Activated naive CD8-positive, alpha-beta T cell treated with anti-CD3 and anti-CD28 coated beads for 36 hours (primary cell): ENCODE measurements at regions not wholly inside any gene's neighbourhood (a gene's known extent, or its start where the extent isn't known, plus 50 kb on each side); places are given as distances from the start of the nearest gene placed in this dataset.
"Not testable (repeated sequence)": the region's sequence is repeated elsewhere in the genome, so short reads cannot be mapped to it uniquely, and the experiment has no call there.

Source experiments
- DNase-seq: peaks from one replicate; pipeline ENCODE4 v3.0.0; 2021
- H3K27ac Mint-ChIP-seq: one replicate; pipeline ENCODE4 v1.8.0; 2022; ENCODE audit warnings: mild to moderate bottlenecking, moderate library complexity, mixed read lengths
- H3K27me3 Mint-ChIP-seq: one replicate; pipeline ENCODE4 v1.8.0; 2022; ENCODE audit warnings: mild to moderate bottlenecking, mixed read lengths
- H3K36me3 Mint-ChIP-seq: one replicate; pipeline ENCODE4 v1.8.0; 2021; ENCODE audit warnings: mild to moderate bottlenecking, mixed read lengths
- H3K4me1 Mint-ChIP-seq: one replicate; pipeline ENCODE4 v1.8.0; 2021; ENCODE audit warnings: mixed read lengths
- H3K4me3 Mint-ChIP-seq: one replicate; pipeline ENCODE4 v1.8.0; 2022; ENCODE audit warnings: mild to moderate bottlenecking, moderate library complexity, mixed read lengths
- H3K9me3 Mint-ChIP-seq: one replicate; pipeline ENCODE4 v1.8.0; 2022; ENCODE audit warnings: mixed read lengths

GRCh38 chr1:200254602-200255001 lies 155.2 kb downstream of the ZNF281 start:
- not testable (repeated sequence) for H3K4me1 Mint-ChIP-seq, H3K27me3 Mint-ChIP-seq, H3K36me3 Mint-ChIP-seq, H3K4me3 Mint-ChIP-seq, DNase-seq, H3K9me3 Mint-ChIP-seq, H3K27ac Mint-ChIP-seq

- peaks cover 13% of the 10 kb centered on the region for H3K27me3 Mint-ChIP-seq
- peaks cover 7% of the 10 kb centered on the region for H3K4me1 Mint-ChIP-seq
- H3K27ac Mint-ChIP-seq = peak overlapping the region; percentile 1
- DNase-seq = peak; percentile 46
- H3K36me3 Mint-ChIP-seq = no peaks in the 10 kb centered on the region
- H3K9me3 Mint-ChIP-seq = no peaks in the 10 kb centered on the region
- no peak overlapping the region for H3K4me3 Mint-ChIP-seq
These were observed 155.9 kb downstream of the ZNF281 start for GRCh38 chr1:200253774-200254495.

GRCh38 chr1:200252531-200252930 lies 157.3 kb downstream of the ZNF281 start:
- H3K27me3 Mint-ChIP-seq = peaks cover 24% of the 10 kb centered on the region
- H3K9me3 Mint-ChIP-seq = no peaks in the 10 kb centered on the region
- H3K4me3 Mint-ChIP-seq = no peak overlapping the region

GRCh38 chr1:200250469-200250868 lies 159.4 kb downstream of the ZNF281 start:
- H3K27ac Mint-ChIP-seq = no peak overlapping the region

More at GRCh38 chr1:200252531-200252930, 157.3 kb downstream of the ZNF281 start:
- peaks cover 9% of the 10 kb centered on the region for H3K4me1 Mint-ChIP-seq
- no peak for DNase-seq
- H3K27ac Mint-ChIP-seq = no peak overlapping the region
- no peaks in the 10 kb centered on the region for H3K36me3 Mint-ChIP-seq

GRCh38 chr1:200248541-200248940 lies 161.3 kb downstream of the ZNF281 start:
- Mint-ChIP-seq H3K9me3 (no peaks in the 10 kb centered on the region), H3K27ac (no peak overlapping the region), H3K4me3 (no peak overlapping the region), H3K27me3 (peaks cover 42% of the 10 kb centered on the region), H3K36me3 (no peaks in the 10 kb centered on the region), H3K4me1 (peaks cover 2% of the 10 kb centered on the region)
- no peak for DNase-seq

More at GRCh38 chr1:200250469-200250868, 159.4 kb downstream of the ZNF281 start:
- DNase-seq = no peak
- peaks cover 9% of the 10 kb centered on the region for H3K4me1 Mint-ChIP-seq
- H3K4me3 Mint-ChIP-seq = no peak overlapping the region
- H3K9me3 Mint-ChIP-seq = no peaks in the 10 kb centered on the region
- peaks cover 34% of the 10 kb centered on the region for H3K27me3 Mint-ChIP-seq
- H3K36me3 Mint-ChIP-seq = no peaks in the 10 kb centered on the region

- Mint-ChIP-seq H3K36me3 (no peaks in the 10 kb centered on the region), H3K9me3 (no peaks in the 10 kb centered on the region), H3K27ac (no peak overlapping the region), H3K4me1 (peaks cover 2% of the 10 kb centered on the region), H3K27me3 (peaks cover 47% of the 10 kb centered on the region), H3K4me3 (no peak overlapping the region)
- DNase-seq = no peak
These were observed 162.3 kb downstream of the ZNF281 start for GRCh38 chr1:200247518-200247917.

- H3K4me3 Mint-ChIP-seq = no peak overlapping the region
- peaks cover 51% of the 10 kb centered on the region for H3K27me3 Mint-ChIP-seq
- H3K9me3 Mint-ChIP-seq = no peaks in the 10 kb centered on the region
- H3K36me3 Mint-ChIP-seq = no peaks in the 10 kb centered on the region
- no peak for DNase-seq
- H3K27ac Mint-ChIP-seq = no peak overlapping the region
- H3K4me1 Mint-ChIP-seq = peaks cover 8% of the 10 kb centered on the region
These were observed 164.4 kb downstream of the ZNF281 start for GRCh38 chr1:200245473-200245872.

- H3K36me3 Mint-ChIP-seq = no peaks in the 10 kb centered on the region
- no peaks in the 10 kb centered on the region for H3K9me3 Mint-ChIP-seq
- H3K4me3 Mint-ChIP-seq = no peak overlapping the region
- H3K27ac Mint-ChIP-seq = no peak overlapping the region
- DNase-seq = no peak
- H3K4me1 Mint-ChIP-seq = peaks cover 9% of the 10 kb centered on the region
- peaks cover 41% of the 10 kb centered on the region for H3K27me3 Mint-ChIP-seq
These were observed 166.8 kb downstream of the ZNF281 start for GRCh38 chr1:200243042-200243437.

GRCh38 chr1:200242110-200243041 lies 167.5 kb downstream of the ZNF281 start:
- Mint-ChIP-seq H3K9me3 (no peaks in the 10 kb centered on the region), H3K27ac (no peak overlapping the region), H3K36me3 (no peaks in the 10 kb centered on the region), H3K4me1 (peaks cover 6% of the 10 kb centered on the region), H3K27me3 (peaks cover 34% of the 10 kb centered on the region), H3K4me3 (no peak overlapping the region)
- no peak for DNase-seq

- H3K27me3 Mint-ChIP-seq = peaks cover 37% of the 10 kb centered on the region
These were observed 169.2 kb downstream of the ZNF281 start for GRCh38 chr1:200240656-200241055.

GRCh38 chr1:200238311-200238710 lies 171.5 kb downstream of the ZNF281 start:
- no peak for DNase-seq
- Mint-ChIP-seq H3K36me3 (no peaks in the 10 kb centered on the region), H3K27me3 (peaks cover 28% of the 10 kb centered on the region), H3K4me1 (peaks cover 6% of the 10 kb centered on the region), H3K9me3 (no peaks in the 10 kb centered on the region), H3K27ac (no peak overlapping the region), H3K4me3 (no peak overlapping the region)

More at GRCh38 chr1:200240656-200241055, 169.2 kb downstream of the ZNF281 start:
- H3K9me3 Mint-ChIP-seq = no peaks in the 10 kb centered on the region
- peaks cover 6% of the 10 kb centered on the region for H3K4me1 Mint-ChIP-seq
- H3K36me3 Mint-ChIP-seq = no peaks in the 10 kb centered on the region
- DNase-seq = no peak
- H3K4me3 Mint-ChIP-seq = no peak overlapping the region
- H3K27ac Mint-ChIP-seq = no peak overlapping the region

- Mint-ChIP-seq H3K9me3 (no peaks in the 10 kb centered on the region), H3K27ac (no peak overlapping the region), H3K27me3 (peaks cover 25% of the 10 kb centered on the region), H3K36me3 (no peaks in the 10 kb centered on the region), H3K4me1 (peaks cover 6% of the 10 kb centered on the region), H3K4me3 (no peak overlapping the region)
- DNase-seq = no peak
These were observed 172.8 kb downstream of the ZNF281 start for GRCh38 chr1:200237066-200237465.

GRCh38 chr1:200234938-200235337 lies 174.9 kb downstream of the ZNF281 start:
- no peaks in the 10 kb centered on the region for H3K36me3 Mint-ChIP-seq
- no peak for DNase-seq
- no peak overlapping the region for H3K27ac Mint-ChIP-seq
- no peaks in the 10 kb centered on the region for H3K4me1 Mint-ChIP-seq
- H3K9me3 Mint-ChIP-seq = no peaks in the 10 kb centered on the region
- H3K4me3 Mint-ChIP-seq = no peak overlapping the region
- H3K27me3 Mint-ChIP-seq = peaks cover 14% of the 10 kb centered on the region

- no peak for DNase-seq
- no peaks in the 10 kb centered on the region for H3K9me3 Mint-ChIP-seq
- H3K4me3 Mint-ChIP-seq = no peak overlapping the region
- peaks cover 14% of the 10 kb centered on the region for H3K27me3 Mint-ChIP-seq
- H3K36me3 Mint-ChIP-seq = no peaks in the 10 kb centered on the region
- no peak overlapping the region for H3K27ac Mint-ChIP-seq
- H3K4me1 Mint-ChIP-seq = no peaks in the 10 kb centered on the region
These were observed 176.4 kb downstream of the ZNF281 start for GRCh38 chr1:200233393-200233792.

- Mint-ChIP-seq H3K4me1 (peaks cover 2% of the 10 kb centered on the region), H3K36me3 (no peaks in the 10 kb centered on the region), H3K9me3 (no peaks in the 10 kb centered on the region), H3K27ac (no peak overlapping the region), H3K27me3 (peaks cover 13% of the 10 kb centered on the region), H3K4me3 (no peak overlapping the region)
- DNase-seq = no peak
These were observed 178.0 kb downstream of the ZNF281 start for GRCh38 chr1:200231787-200232231.
